ENCODE measurements at regions not wholly inside any gene's neighbourhood (a gene's known extent, or its start where the extent isn't known, plus 50 kb on each side); places are given as distances from the start of the nearest gene placed in this dataset.

DNA sequence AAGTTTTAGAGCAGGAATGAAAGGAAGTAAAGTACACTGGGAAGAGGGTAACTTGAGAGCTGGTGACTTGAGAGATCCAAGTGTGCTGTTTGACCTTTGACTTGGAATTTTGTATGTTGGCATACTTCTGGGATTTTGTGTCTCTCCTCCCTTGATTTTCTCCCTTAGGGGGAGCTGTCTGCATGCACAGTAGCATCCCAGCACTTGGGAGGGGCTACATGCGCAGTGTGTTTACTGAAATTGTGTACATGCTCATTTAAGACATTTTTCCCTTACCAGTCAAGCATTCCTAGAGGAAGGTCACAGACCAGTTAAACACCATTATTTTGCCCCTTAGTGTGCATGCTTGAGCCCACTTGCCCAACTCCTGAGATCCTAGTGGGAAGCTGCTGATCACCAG is 120.1 kb downstream of the ZNF622 start:
- TF ChIP-seq POLR2AphosphoS5 (IDR thresholded peaks at IDR 0.05; ENCODE audit: low read depth, low read length), result no peak
- no peak for TF ChIP-seq FOXP2 (optimal IDR thresholded peaks at IDR 0.05; ENCODE audit: borderline replicate concordance, extremely low read depth, extremely low read length, insufficient read depth)
- TF ChIP-seq TAF1 (IDR thresholded peaks at IDR 0.05; ENCODE audit: borderline replicate concordance, insufficient read depth, low read length), result no peak
- TF ChIP-seq, protein P1, sequence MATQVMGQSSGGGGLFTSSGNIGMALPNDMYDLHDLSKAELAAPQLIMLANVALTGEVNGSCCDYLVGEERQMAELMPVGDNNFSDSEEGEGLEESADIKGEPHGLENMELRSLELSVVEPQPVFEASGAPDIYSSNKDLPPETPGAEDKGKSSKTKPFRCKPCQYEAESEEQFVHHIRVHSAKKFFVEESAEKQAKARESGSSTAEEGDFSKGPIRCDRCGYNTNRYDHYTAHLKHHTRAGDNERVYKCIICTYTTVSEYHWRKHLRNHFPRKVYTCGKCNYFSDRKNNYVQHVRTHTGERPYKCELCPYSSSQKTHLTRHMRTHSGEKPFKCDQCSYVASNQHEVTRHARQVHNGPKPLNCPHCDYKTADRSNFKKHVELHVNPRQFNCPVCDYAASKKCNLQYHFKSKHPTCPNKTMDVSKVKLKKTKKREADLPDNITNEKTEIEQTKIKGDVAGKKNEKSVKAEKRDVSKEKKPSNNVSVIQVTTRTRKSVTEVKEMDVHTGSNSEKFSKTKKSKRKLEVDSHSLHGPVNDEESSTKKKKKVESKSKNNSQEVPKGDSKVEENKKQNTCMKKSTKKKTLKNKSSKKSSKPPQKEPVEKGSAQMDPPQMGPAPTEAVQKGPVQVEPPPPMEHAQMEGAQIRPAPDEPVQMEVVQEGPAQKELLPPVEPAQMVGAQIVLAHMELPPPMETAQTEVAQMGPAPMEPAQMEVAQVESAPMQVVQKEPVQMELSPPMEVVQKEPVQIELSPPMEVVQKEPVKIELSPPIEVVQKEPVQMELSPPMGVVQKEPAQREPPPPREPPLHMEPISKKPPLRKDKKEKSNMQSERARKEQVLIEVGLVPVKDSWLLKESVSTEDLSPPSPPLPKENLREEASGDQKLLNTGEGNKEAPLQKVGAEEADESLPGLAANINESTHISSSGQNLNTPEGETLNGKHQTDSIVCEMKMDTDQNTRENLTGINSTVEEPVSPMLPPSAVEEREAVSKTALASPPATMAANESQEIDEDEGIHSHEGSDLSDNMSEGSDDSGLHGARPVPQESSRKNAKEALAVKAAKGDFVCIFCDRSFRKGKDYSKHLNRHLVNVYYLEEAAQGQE (IDR thresholded peaks at IDR 0.05; ENCODE audit: insufficient read depth in 1 of 2, low read depth in 2 of 2, low read length in 2 of 2), result no peak
- TF ChIP-seq SIN3A (IDR thresholded peaks at IDR 0.05; ENCODE audit: borderline replicate concordance, insufficient read depth, low read length), result no peak

DNA sequence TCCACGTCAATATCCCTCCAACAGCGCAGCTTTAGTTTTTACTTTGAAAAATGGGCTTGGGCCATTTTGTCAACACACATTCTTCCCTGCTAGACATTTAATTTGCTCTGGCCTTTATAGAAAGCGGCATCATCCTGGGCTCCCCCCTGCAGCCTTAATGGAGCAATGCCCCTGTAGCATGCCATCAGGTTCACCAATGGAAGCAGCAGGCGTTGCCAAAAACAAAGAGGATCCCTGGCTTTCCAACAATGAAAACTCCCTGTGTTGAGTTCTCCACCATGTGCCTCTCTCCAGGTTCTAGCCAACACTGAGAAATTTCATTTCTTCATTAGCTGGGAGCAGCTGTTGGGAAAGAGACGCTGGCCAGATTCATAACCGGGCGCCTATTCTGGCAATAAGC is 139.5 kb downstream of the ZNF622 start:
- TF ChIP-seq FOXP2 (optimal IDR thresholded peaks at IDR 0.05; ENCODE audit: borderline replicate concordance, extremely low read depth, extremely low read length, insufficient read depth) (no peak), SIN3A (IDR thresholded peaks at IDR 0.05; ENCODE audit: borderline replicate concordance, insufficient read depth, low read length) (no peak)
- TF ChIP-seq, protein P1 (IDR thresholded peaks at IDR 0.05; ENCODE audit: insufficient read depth in 1 of 2, low read depth in 2 of 2, low read length in 2 of 2), result no peak

DNA sequence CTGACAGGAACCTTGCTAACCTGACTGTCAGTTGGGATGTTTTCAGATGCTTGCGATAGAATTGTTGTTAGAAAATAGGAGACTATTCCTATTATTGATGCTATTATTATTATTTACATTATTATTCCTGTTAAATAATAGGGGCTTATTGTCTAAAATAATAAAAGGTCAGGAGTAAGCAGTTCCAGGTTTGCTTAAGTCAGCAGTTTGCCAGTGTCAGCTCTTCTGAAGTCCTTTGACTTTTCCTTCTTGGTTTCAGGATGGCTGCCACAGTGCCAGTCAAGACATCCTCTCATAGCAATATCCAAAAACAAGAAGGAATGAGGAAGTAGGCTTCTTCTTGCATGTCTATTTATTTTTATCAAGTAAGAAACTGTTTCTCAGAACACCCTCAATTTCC is 141.7 kb upstream of the MARCHF11 start:
- no peak for TF ChIP-seq SIN3A (IDR thresholded peaks at IDR 0.05; ENCODE audit: borderline replicate concordance, insufficient read depth, low read length)
- TF ChIP-seq POLR2AphosphoS5 (IDR thresholded peaks at IDR 0.05; ENCODE audit: low read depth, low read length), result no peak
- TF ChIP-seq, protein P1 (IDR thresholded peaks at IDR 0.05; ENCODE audit: insufficient read depth in 1 of 2, low read depth in 2 of 2, low read length in 2 of 2), result no peak
- no peak for TF ChIP-seq FOXP2 (optimal IDR thresholded peaks at IDR 0.05; ENCODE audit: borderline replicate concordance, extremely low read depth, extremely low read length, insufficient read depth)

DNA sequence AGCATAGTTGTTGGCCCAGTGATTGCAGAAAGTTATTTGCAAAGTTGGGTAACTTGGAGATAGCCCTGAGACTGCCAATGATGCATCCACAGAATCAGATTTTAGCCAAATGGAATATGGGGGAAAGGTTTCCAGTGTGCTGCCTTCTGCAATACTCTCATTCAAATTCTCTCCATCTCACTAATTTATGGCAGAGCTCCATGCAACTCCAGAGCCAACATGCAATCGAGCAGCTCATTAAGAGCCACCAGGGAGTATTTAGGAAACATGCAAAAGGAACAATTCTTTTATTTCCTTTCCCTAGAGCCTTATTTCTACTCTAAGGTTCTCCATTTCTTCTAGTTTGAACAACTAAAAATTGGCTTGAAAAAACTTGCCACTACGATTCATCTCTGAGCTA is 135.9 kb upstream of the MARCHF11 start:
- TF ChIP-seq FOXP2 (optimal IDR thresholded peaks at IDR 0.05; ENCODE audit: borderline replicate concordance, extremely low read depth, extremely low read length, insufficient read depth), result no peak
- TF ChIP-seq TAF1 (IDR thresholded peaks at IDR 0.05; ENCODE audit: borderline replicate concordance, insufficient read depth, low read length), result no peak
- TF ChIP-seq, protein P1 (IDR thresholded peaks at IDR 0.05; ENCODE audit: insufficient read depth in 1 of 2, low read depth in 2 of 2, low read length in 2 of 2), result no peak

DNA sequence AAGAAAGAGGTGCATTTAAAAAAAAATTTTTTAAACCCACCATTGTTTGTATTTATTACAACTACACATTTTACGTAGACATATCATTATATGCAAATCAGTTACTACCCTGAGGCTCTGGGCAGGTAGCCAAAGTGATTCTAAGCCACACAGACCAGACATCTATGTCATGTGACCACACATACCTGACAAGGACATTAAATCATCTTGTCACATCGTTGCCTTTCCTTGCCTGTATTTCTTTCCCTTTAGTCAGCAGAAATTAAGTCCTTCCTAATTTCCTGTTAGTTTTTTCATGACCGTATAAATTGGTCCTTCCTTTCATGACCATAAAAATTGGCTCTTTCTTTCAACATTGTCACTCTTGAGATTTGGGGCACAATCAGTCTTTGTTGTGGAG is 134.2 kb upstream of the MARCHF11 start:
- no peak for TF ChIP-seq TAF1 (IDR thresholded peaks at IDR 0.05; ENCODE audit: borderline replicate concordance, insufficient read depth, low read length)
- no peak for TF ChIP-seq SIN3A (IDR thresholded peaks at IDR 0.05; ENCODE audit: borderline replicate concordance, insufficient read depth, low read length)
- TF ChIP-seq, protein P1 (IDR thresholded peaks at IDR 0.05; ENCODE audit: insufficient read depth in 1 of 2, low read depth in 2 of 2, low read length in 2 of 2), result no peak
- TF ChIP-seq POLR2AphosphoS5 (IDR thresholded peaks at IDR 0.05; ENCODE audit: low read depth, low read length), result no peak
- no peak for TF ChIP-seq FOXP2 (optimal IDR thresholded peaks at IDR 0.05; ENCODE audit: borderline replicate concordance, extremely low read depth, extremely low read length, insufficient read depth)
